HG03521 (cell line): ENCODE measurements at regions not wholly inside any gene's neighbourhood (a gene's known extent, or its start where the extent isn't known, plus 50 kb on each side); places are given as distances from the start of the nearest gene placed in this dataset.
"Not testable (repeated sequence)": the region's sequence is repeated elsewhere in the genome, so short reads cannot be mapped to it uniquely, and the experiment has no call there.

Source experiments
- ATAC-seq: cut with Tn5 transposase; IDR thresholded peaks from one replicate; pipeline ENCODE4 v1.9.1; 2021; ENCODE audit warnings: mild to moderate bottlenecking, moderate library complexity; ENCODE audit not compliant: unreplicated experiment

- ATAC-seq: no peak
These were observed 71.1 kb downstream of the FAM50B start for GRCh38 chr6:3920321-3920720.

- ATAC-seq: no peak
These were observed 72.5 kb downstream of the FAM50B start for GRCh38 chr6:3921663-3922062.

- not testable (repeated sequence) for ATAC-seq
These were observed 73.4 kb downstream of the FAM50B start for GRCh38 chr6:3922619-3923018.

GRCh38 chr6:3925223-3926149, 76.3 kb downstream of the FAM50B start:
- not testable (repeated sequence) for ATAC-seq

GRCh38 chr6:3926150-3926482, 76.9 kb downstream of the FAM50B start:
- ATAC-seq: no peak

GRCh38 chr6:3928111-3928510, 78.9 kb downstream of the FAM50B start:
- ATAC-seq: no peak

- no peak for ATAC-seq
These were observed 80.2 kb downstream of the FAM50B start for GRCh38 chr6:3929281-3929798.

- no peak for ATAC-seq
These were observed 88.3 kb downstream of the FAM50B start for GRCh38 chr6:3937438-3937837.

- ATAC-seq: no peak
These were observed 89.7 kb downstream of the FAM50B start for GRCh38 chr6:3938715-3939367.

- ATAC-seq: no peak
These were observed 90.3 kb downstream of the FAM50B start for GRCh38 chr6:3939368-3939958.

GRCh38 chr6:3939964-3940363, 90.8 kb downstream of the FAM50B start:
- ATAC-seq: no peak

GRCh38 chr6:3940703-3941102, 91.5 kb downstream of the FAM50B start:
- no peak for ATAC-seq

- no peak for ATAC-seq
These were observed 94.2 kb downstream of the FAM50B start for GRCh38 chr6:3943331-3943765.

GRCh38 chr6:3944246-3944645, 95.1 kb downstream of the FAM50B start:
- no peak for ATAC-seq

GRCh38 chr6:3946778-3947177, 97.6 kb downstream of the FAM50B start:
- ATAC-seq: no peak

- ATAC-seq: no peak
These were observed 99.7 kb downstream of the FAM50B start for GRCh38 chr6:3948866-3949265.

GRCh38 chr6:3949521-3949920, 100.3 kb downstream of the FAM50B start:
- no peak for ATAC-seq

GRCh38 chr6:3956054-3956453, 106.9 kb downstream of the FAM50B start:
- no peak for ATAC-seq

GRCh38 chr6:3957321-3957720, 108.1 kb downstream of the FAM50B start:
- ATAC-seq: no peak

GRCh38 chr6:3958255-3958654, 109.1 kb downstream of the FAM50B start:
- no peak for ATAC-seq

GRCh38 chr6:3959385-3959784, 110.2 kb downstream of the FAM50B start:
- no peak for ATAC-seq
